GM12892 (cell line): ENCODE measurements at regions not wholly inside any gene's neighbourhood (a gene's known extent, or its start where the extent isn't known, plus 50 kb on each side); places are given as distances from the start of the nearest gene placed in this dataset.

Source experiments
- POLR2A ChIP-seq: IDR thresholded peaks from 2 replicates; pipeline ENCODE4 v1.6.1; 2011; ENCODE audit warnings: low read depth, low read length, control low read depth
- POLR2AphosphoS5 ChIP-seq: IDR thresholded peaks from 2 replicates; pipeline ENCODE4 v1.6.1; 2011; ENCODE audit warnings: low read depth, low read length, control low read depth
- TAF1 ChIP-seq: IDR thresholded peaks from 2 replicates; pipeline ENCODE4 v1.6.1; 2011; ENCODE audit warnings: low read depth, mild to moderate bottlenecking, control low read depth, low read length, borderline replicate concordance

- TF ChIP-seq TAF1 (no peak), POLR2A (no peak), POLR2AphosphoS5 (no peak)
Observed at GRCh38 chr1:218081358-218081757, 203.7 kb upstream of the RRP15 start.
